Nephron (organoid): ENCODE measurements at regions not wholly inside any gene's neighbourhood (a gene's known extent, or its start where the extent isn't known, plus 50 kb on each side); places are given as distances from the start of the nearest gene placed in this dataset.
A peak's percentile ranks its signal among the peaks of the same experiment; 100 is the strongest.

ENCODE experiments used
- H3K27ac Mint-ChIP-seq, 3 experiments: 2 replicates each; pipeline ENCODE4 v1.8.0; 2020; ENCODE audit warnings: mixed read lengths in 3 of 3, mild to moderate bottlenecking in 2 of 3, moderate library complexity in 1 of 3
- H3K27me3 Mint-ChIP-seq: 2 replicates; pipeline ENCODE4 v1.8.0; 2021; ENCODE audit warnings: low read depth, mild to moderate bottlenecking, moderate library complexity, mixed read lengths
- H3K36me3 Mint-ChIP-seq: 2 replicates; pipeline ENCODE4 v1.8.0; 2020; ENCODE audit warnings: low read depth, mixed read lengths
- H3K4me1 Mint-ChIP-seq: 2 replicates; pipeline ENCODE4 v1.8.0; 2020; ENCODE audit warnings: mixed read lengths
- H3K4me3 Mint-ChIP-seq, 3 experiments: 2 replicates each; pipeline ENCODE4 v1.8.0; 2020; ENCODE audit warnings: mild to moderate bottlenecking in 3 of 3, mixed read lengths in 3 of 3, moderate library complexity in 2 of 3
- H3K9me3 Mint-ChIP-seq: 2 replicates; pipeline ENCODE4 v1.8.0; 2020; ENCODE audit warnings: mixed read lengths
- CTCF ChIP-seq, 3 experiments: fragments of 200-600 bp; sonication (generic); IDR thresholded peaks; one replicate each; pipeline ENCODE4 v1.5.0; 2021; ENCODE audit warnings: antibody characterized with exemption in 3 of 3; ENCODE audit not compliant: unreplicated experiment in 3 of 3

GRCh38 chr5:159509002-159509660, 178.8 kb upstream of the IL12B start:
- Mint-ChIP-seq H3K9me3 (no peaks in the 10 kb centered on the region), H3K4me1 (peaks cover 54% of the 10 kb centered on the region), H3K27ac (peak overlapping the region; percentile 14 to 69 (median 39)), H3K27me3 (peaks cover under 1% of the 10 kb centered on the region), H3K36me3 (no peaks in the 10 kb centered on the region), H3K4me3 (no peak overlapping the region)
- no peak for TF ChIP-seq CTCF (IDR thresholded peaks at IDR 0.05; ENCODE audit: unreplicated experiment in 3 of 3)

DNA sequence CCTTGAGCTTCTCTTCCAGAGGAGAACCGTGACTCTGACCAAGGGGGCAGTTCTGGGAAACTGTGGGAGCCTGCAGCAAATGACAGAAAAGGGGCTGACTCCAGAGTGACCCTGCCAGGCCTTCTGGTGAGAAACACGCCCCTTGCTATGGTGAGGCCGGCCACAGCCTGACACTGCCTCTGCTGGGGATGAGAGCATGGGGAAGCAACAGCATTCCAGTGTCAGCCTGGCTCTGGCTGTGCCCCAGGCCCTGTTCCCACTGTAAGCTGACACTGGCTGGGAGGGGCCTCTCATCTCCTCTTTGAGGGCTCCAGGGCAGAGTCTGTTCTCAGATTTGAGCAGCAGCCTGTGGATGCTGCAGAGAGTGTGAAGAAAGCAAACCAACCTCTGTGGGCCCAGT, 180.0 kb upstream of the IL12B start:
- Mint-ChIP-seq H3K36me3 (no peaks in the 10 kb centered on the region), H3K4me3 (no peak overlapping the region), H3K27ac (peak overlapping the region; percentile 65 to 86 (median 72)), H3K9me3 (no peaks in the 10 kb centered on the region), H3K4me1 (peaks cover 52% of the 10 kb centered on the region), H3K27me3 (peaks cover 5% of the 10 kb centered on the region)
- TF ChIP-seq CTCF (IDR thresholded peaks at IDR 0.05; ENCODE audit: unreplicated experiment in 3 of 3): peak in 1 of 3 experiments; percentile 10

DNA sequence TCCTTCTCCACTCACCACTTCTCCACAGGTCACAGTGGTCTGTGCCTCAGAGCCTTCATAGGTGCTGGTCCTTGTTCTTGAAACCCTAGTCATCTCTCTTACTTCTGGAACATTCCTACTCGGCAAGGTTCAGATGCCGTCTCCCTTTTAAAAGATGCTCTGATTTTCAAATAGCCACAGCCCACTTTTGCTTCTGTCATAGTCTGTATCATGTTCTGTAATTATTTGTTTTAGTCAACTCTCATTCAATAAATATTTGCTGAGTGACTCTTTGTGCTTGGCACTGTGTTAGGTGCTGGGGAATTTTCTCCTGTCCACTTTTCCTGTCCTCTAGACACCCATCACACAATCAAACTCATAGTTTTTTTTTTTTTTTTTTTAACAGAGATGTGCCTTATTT, 181.3 kb upstream of the IL12B start:
- Mint-ChIP-seq H3K27ac (peak overlapping the region in 1 of 3 experiments; percentile 38), H3K36me3 (no peaks in the 10 kb centered on the region), H3K27me3 (peaks cover 5% of the 10 kb centered on the region), H3K9me3 (no peaks in the 10 kb centered on the region), H3K4me1 (peaks cover 52% of the 10 kb centered on the region), H3K4me3 (no peak overlapping the region)
- TF ChIP-seq CTCF (IDR thresholded peaks at IDR 0.05; ENCODE audit: unreplicated experiment in 3 of 3): no peak

DNA sequence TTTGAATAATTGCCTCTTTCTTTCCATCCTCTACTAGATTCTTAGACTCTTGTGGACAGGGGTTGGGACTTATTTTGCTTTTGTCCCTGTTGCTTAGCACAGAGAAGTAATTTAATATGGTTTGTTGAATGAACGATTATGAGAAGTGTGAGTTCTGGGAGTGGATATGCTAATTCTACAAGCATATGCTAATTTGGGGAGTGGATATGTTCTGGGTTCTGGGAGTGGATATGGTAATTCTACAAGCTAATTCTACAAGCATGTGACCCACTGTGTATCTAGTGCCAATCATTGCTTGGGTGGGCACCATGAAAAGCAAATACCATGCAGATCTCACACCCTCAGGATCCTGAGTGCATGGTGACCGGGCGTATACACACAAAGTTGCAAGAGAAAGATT, 181.8 kb upstream of the IL12B start:
- no peak overlapping the region for H3K4me3 Mint-ChIP-seq
- peaks cover 5% of the 10 kb centered on the region for H3K27me3 Mint-ChIP-seq
- TF ChIP-seq CTCF (IDR thresholded peaks at IDR 0.05; ENCODE audit: unreplicated experiment in 3 of 3): no peak
- no peaks in the 10 kb centered on the region for H3K36me3 Mint-ChIP-seq
- H3K9me3 Mint-ChIP-seq: no peaks in the 10 kb centered on the region
- H3K27ac Mint-ChIP-seq: no peak overlapping the region
- H3K4me1 Mint-ChIP-seq: peaks cover 52% of the 10 kb centered on the region

DNA sequence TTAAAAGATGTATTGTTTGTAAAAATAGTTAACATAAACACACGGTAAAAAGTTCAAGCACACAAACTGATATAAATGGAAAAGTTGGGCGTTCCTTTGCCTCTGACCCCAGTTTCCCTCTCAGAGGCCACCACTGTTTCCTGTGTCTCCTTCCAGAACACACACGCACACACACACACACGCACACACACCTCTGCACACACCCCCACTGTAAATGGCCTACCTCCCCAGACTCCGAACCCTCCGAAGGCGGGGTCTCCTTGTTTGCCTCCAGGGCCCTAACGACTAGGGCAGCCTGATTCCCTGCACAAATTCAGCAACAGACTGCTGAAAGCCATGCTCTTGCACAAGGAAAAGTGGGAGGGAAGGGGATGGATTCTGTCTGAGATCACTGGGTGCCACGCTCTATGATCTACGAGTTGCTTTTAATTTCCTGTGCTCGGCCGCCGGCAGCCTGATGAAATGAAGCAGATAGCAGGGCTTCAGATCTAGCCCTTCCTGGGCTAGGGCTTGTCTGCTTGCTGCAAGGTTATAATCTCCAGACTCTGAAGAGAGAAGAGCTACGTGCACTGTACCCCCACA, 184.0 kb upstream of the IL12B start:
- Mint-ChIP-seq H3K4me3 (peak overlapping the region; percentile 31 to 53 (median 42)), H3K4me1 (peaks cover 42% of the 10 kb centered on the region), H3K36me3 (no peaks in the 10 kb centered on the region), H3K27ac (peak overlapping the region; percentile 82 to 91 (median 89)), H3K9me3 (no peaks in the 10 kb centered on the region), H3K27me3 (peaks cover 5% of the 10 kb centered on the region)
- TF ChIP-seq CTCF (IDR thresholded peaks at IDR 0.05; ENCODE audit: unreplicated experiment in 3 of 3): no peak

GRCh38 chr5:159515197-159515596, 184.9 kb upstream of the IL12B start:
- H3K27me3 Mint-ChIP-seq: peaks cover 12% of the 10 kb centered on the region
- no peaks in the 10 kb centered on the region for H3K36me3 Mint-ChIP-seq
- TF ChIP-seq CTCF (IDR thresholded peaks at IDR 0.05; ENCODE audit: unreplicated experiment in 3 of 3): no peak
- no peak overlapping the region for H3K4me3 Mint-ChIP-seq
- peaks cover 33% of the 10 kb centered on the region for H3K4me1 Mint-ChIP-seq
- no peak overlapping the region for H3K27ac Mint-ChIP-seq
- no peaks in the 10 kb centered on the region for H3K9me3 Mint-ChIP-seq
